OCI-LY3 (cell line): ENCODE measurements at regions not wholly inside any gene's neighbourhood (a gene's known extent, or its start where the extent isn't known, plus 50 kb on each side); places are given as distances from the start of the nearest gene placed in this dataset.

Experiments used
- CTCF ChIP-seq: fragments of 200-600, 300-600 bp; sonication (generic); IDR thresholded peaks from 2 replicates; pipeline ENCODE4 v1.5.1; 2014; ENCODE audit warnings: antibody characterized with exemption, low read length, low read depth
- EZH2phosphoT487 ChIP-seq: fragments of 200-600 bp; shearing (Covaris generic); IDR thresholded peaks from 2 replicates; pipeline ENCODE4 v1.6.1; 2018; ENCODE audit warnings: antibody characterized with exemption, mixed run types, low read depth

DNA sequence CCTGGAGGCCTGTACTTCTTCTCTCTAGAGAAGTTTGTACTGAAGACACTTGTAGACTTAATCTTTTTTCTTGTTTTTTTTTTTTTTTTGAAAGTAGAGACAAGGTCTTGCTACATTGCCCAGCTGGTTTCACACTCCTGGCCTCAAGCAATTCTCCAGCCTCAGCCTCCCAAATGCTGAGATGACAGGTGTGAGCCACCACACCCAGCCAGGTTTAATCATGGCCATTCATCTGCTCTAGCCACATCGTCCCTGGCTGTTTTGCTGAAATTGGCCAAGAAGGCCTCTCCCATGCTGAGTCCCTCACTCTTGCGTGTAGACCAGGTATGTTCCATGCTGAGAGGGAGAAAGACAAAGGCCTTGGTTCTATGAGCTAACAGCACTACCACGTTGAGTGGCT is 176.2 kb downstream of the JCAD start:
- TF ChIP-seq CTCF (no peak), EZH2phosphoT487 (no peak)
